ENCODE measurements at regions not wholly inside any gene's neighbourhood (a gene's known extent, or its start where the extent isn't known, plus 50 kb on each side); places are given as distances from the start of the nearest gene placed in this dataset.

DNA sequence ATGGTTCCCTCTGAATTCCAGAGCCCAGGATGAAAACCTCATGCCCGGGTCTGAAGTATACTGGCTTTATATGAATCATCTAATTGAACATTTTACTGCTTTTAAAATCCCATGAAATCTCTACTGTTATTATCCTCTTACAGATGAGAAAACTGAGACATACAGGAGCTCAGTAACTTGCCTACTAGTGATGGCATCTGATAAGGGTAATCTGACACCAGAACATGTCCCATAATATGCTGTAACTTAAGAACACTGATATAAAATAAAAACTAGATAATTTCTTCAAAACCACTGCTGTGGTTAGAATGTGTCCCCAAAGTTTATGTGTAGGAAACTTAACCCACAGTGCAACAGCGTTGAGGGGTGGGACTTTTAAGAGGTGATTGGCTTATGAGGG, 219.6 kb upstream of the TMTC1 start:
- H3K9me3 ChIP-seq (ENCODE audit: control insufficient read depth in 2 of 2, low read length in 2 of 2), result no peaks in the 10 kb centered on the region
- H3K9ac ChIP-seq (ENCODE audit: low read depth in 1 of 2, low read length in 2 of 2), result no peak overlapping the region
- no peak overlapping the region for H3K27ac ChIP-seq (ENCODE audit: low read depth in 2 of 2, low read length in 2 of 2)

DNA sequence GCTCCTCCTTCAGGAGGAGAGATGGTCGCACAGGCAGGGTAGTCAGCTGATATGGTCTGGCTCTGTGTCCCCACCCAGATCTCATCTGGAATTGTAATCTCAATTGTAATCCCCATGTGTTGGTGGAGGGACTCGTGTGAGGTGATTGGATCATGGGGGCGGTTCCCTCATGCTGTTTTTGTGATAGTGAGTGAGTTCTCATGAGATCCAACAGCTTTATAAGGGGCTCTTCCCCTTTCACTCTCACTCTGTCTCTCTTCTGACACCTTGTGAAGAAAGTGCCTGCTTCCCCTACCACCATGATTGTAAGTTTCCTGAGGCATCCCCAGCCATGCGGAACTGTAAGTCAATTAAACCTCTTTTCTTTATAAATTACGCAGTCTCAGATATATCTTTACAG, 218.9 kb upstream of the TMTC1 start:
- H3K27me3 ChIP-seq (ENCODE audit: control insufficient read depth in 2 of 2, insufficient read depth in 2 of 2, low read length in 2 of 2), result no peaks in the 10 kb centered on the region
- H3K9me3 ChIP-seq (ENCODE audit: control insufficient read depth in 2 of 2, low read length in 2 of 2), result no peaks in the 10 kb centered on the region
- no peak overlapping the region for H3K4me3 ChIP-seq (ENCODE audit: low read length in 2 of 2)
- H3K9ac ChIP-seq (ENCODE audit: low read depth in 1 of 2, low read length in 2 of 2), result no peak overlapping the region
- H3K27ac ChIP-seq (ENCODE audit: low read depth in 2 of 2, low read length in 2 of 2), result no peak overlapping the region
- H3K4me1 ChIP-seq (ENCODE audit: control insufficient read depth in 2 of 2, insufficient read depth in 2 of 2, low read length in 2 of 2), result no peaks in the 10 kb centered on the region
- no peaks in the 10 kb centered on the region for H3K36me3 ChIP-seq (ENCODE audit: control insufficient read depth in 2 of 2, insufficient read depth in 2 of 2, low read length in 2 of 2)

More for the DNA sequence above, 219.6 kb upstream of the TMTC1 start:
- no peaks in the 10 kb centered on the region for H3K27me3 ChIP-seq (ENCODE audit: control insufficient read depth in 2 of 2, insufficient read depth in 2 of 2, low read length in 2 of 2)
- no peaks in the 10 kb centered on the region for H3K36me3 ChIP-seq (ENCODE audit: control insufficient read depth in 2 of 2, insufficient read depth in 2 of 2, low read length in 2 of 2)
- H3K4me3 ChIP-seq (ENCODE audit: low read length in 2 of 2), result no peak overlapping the region
- no peaks in the 10 kb centered on the region for H3K4me1 ChIP-seq (ENCODE audit: control insufficient read depth in 2 of 2, insufficient read depth in 2 of 2, low read length in 2 of 2)

GRCh38 chr12:30000401-30000800, 216.7 kb upstream of the TMTC1 start:
- Histone ChIP-seq H3K4me1 (ENCODE audit: control insufficient read depth in 2 of 2, insufficient read depth in 2 of 2, low read length in 2 of 2) (no peaks in the 10 kb centered on the region), H3K36me3 (ENCODE audit: control insufficient read depth in 2 of 2, insufficient read depth in 2 of 2, low read length in 2 of 2) (no peaks in the 10 kb centered on the region), H3K9ac (ENCODE audit: low read depth in 1 of 2, low read length in 2 of 2) (no peak overlapping the region), H3K27me3 (ENCODE audit: control insufficient read depth in 2 of 2, insufficient read depth in 2 of 2, low read length in 2 of 2) (no peaks in the 10 kb centered on the region), H3K27ac (ENCODE audit: low read depth in 2 of 2, low read length in 2 of 2) (no peak overlapping the region), H3K4me3 (ENCODE audit: low read length in 2 of 2) (no peak overlapping the region), H3K9me3 (ENCODE audit: control insufficient read depth in 2 of 2, low read length in 2 of 2) (no peaks in the 10 kb centered on the region)

- no peak overlapping the region for H3K9ac ChIP-seq (ENCODE audit: low read depth in 1 of 2, low read length in 2 of 2)
- no peak overlapping the region for H3K4me3 ChIP-seq (ENCODE audit: low read length in 2 of 2)
- no peaks in the 10 kb centered on the region for H3K27me3 ChIP-seq (ENCODE audit: control insufficient read depth in 2 of 2, insufficient read depth in 2 of 2, low read length in 2 of 2)
- H3K27ac ChIP-seq (ENCODE audit: low read depth in 2 of 2, low read length in 2 of 2), result no peak overlapping the region
- H3K4me1 ChIP-seq (ENCODE audit: control insufficient read depth in 2 of 2, insufficient read depth in 2 of 2, low read length in 2 of 2), result no peaks in the 10 kb centered on the region
- H3K36me3 ChIP-seq (ENCODE audit: control insufficient read depth in 2 of 2, insufficient read depth in 2 of 2, low read length in 2 of 2), result no peaks in the 10 kb centered on the region
- no peaks in the 10 kb centered on the region for H3K9me3 ChIP-seq (ENCODE audit: control insufficient read depth in 2 of 2, low read length in 2 of 2)
Measured at GRCh38 chr12:29996993-29997392, 213.3 kb upstream of the TMTC1 start.

GRCh38 chr12:29992366-29992765, 208.6 kb upstream of the TMTC1 start:
- H3K9me3 ChIP-seq (ENCODE audit: control insufficient read depth in 2 of 2, low read length in 2 of 2), result no peaks in the 10 kb centered on the region
- no peak overlapping the region for H3K9ac ChIP-seq (ENCODE audit: low read depth in 1 of 2, low read length in 2 of 2)
- no peaks in the 10 kb centered on the region for H3K4me1 ChIP-seq (ENCODE audit: control insufficient read depth in 2 of 2, insufficient read depth in 2 of 2, low read length in 2 of 2)
- no peaks in the 10 kb centered on the region for H3K36me3 ChIP-seq (ENCODE audit: control insufficient read depth in 2 of 2, insufficient read depth in 2 of 2, low read length in 2 of 2)
- no peak overlapping the region for H3K27ac ChIP-seq (ENCODE audit: low read depth in 2 of 2, low read length in 2 of 2)
- H3K27me3 ChIP-seq (ENCODE audit: control insufficient read depth in 2 of 2, insufficient read depth in 2 of 2, low read length in 2 of 2), result no peaks in the 10 kb centered on the region
- H3K4me3 ChIP-seq (ENCODE audit: low read length in 2 of 2), result no peak overlapping the region

DNA sequence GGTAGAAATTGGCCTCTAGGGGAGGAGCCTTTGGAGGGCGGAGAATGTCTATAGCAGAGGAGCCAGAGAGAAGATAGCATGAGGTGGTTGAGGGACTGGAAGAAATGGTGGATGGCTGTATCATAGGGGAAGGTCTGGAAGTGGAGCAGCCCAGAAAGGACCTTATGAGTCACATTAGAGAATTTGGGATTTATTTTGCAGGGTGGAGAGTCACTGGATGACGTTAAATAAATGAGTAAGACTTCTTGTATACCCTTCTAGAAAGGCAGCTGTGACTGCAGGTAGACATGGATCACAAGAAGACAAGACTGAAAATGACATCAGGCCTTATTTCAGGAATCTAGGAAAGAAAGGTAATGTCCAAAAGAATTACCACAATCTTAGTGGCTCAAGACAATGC, 208.2 kb upstream of the TMTC1 start:
- Histone ChIP-seq H3K27ac (ENCODE audit: low read depth in 2 of 2, low read length in 2 of 2) (no peak overlapping the region), H3K9ac (ENCODE audit: low read depth in 1 of 2, low read length in 2 of 2) (no peak overlapping the region), H3K4me1 (ENCODE audit: control insufficient read depth in 2 of 2, insufficient read depth in 2 of 2, low read length in 2 of 2) (no peaks in the 10 kb centered on the region), H3K27me3 (ENCODE audit: control insufficient read depth in 2 of 2, insufficient read depth in 2 of 2, low read length in 2 of 2) (no peaks in the 10 kb centered on the region), H3K4me3 (ENCODE audit: low read length in 2 of 2) (no peak overlapping the region), H3K36me3 (ENCODE audit: control insufficient read depth in 2 of 2, insufficient read depth in 2 of 2, low read length in 2 of 2) (no peaks in the 10 kb centered on the region), H3K9me3 (ENCODE audit: control insufficient read depth in 2 of 2, low read length in 2 of 2) (no peaks in the 10 kb centered on the region)

DNA sequence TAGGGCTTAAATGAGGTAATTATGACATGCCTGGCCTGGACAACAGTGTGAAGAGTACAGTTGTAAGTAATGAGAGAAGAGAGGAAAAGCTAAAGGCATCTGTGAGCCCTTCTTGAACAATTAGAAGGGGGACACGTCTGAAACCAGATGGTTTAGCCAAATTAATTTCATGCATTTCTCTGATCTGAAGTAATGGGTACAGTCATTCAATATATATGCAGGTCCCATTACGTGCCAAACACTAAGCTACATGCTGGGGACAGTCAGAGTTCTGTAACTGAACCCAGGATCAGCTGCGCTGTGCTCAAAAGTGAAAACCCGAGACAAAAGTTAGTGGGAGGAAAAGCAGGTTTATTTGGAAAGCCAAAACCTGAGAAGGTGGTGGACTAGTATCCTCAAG, 207.2 kb upstream of the TMTC1 start:
- Histone ChIP-seq H3K27me3 (ENCODE audit: control insufficient read depth in 2 of 2, insufficient read depth in 2 of 2, low read length in 2 of 2) (no peaks in the 10 kb centered on the region), H3K36me3 (ENCODE audit: control insufficient read depth in 2 of 2, insufficient read depth in 2 of 2, low read length in 2 of 2) (no peaks in the 10 kb centered on the region), H3K4me1 (ENCODE audit: control insufficient read depth in 2 of 2, insufficient read depth in 2 of 2, low read length in 2 of 2) (no peaks in the 10 kb centered on the region), H3K27ac (ENCODE audit: low read depth in 2 of 2, low read length in 2 of 2) (no peak overlapping the region), H3K9me3 (ENCODE audit: control insufficient read depth in 2 of 2, low read length in 2 of 2) (no peaks in the 10 kb centered on the region), H3K4me3 (ENCODE audit: low read length in 2 of 2) (no peak overlapping the region), H3K9ac (ENCODE audit: low read depth in 1 of 2, low read length in 2 of 2) (no peak overlapping the region)

- Histone ChIP-seq H3K27me3 (ENCODE audit: control insufficient read depth in 2 of 2, insufficient read depth in 2 of 2, low read length in 2 of 2) (no peaks in the 10 kb centered on the region), H3K4me1 (ENCODE audit: control insufficient read depth in 2 of 2, insufficient read depth in 2 of 2, low read length in 2 of 2) (no peaks in the 10 kb centered on the region), H3K9ac (ENCODE audit: low read depth in 1 of 2, low read length in 2 of 2) (no peak overlapping the region), H3K4me3 (ENCODE audit: low read length in 2 of 2) (no peak overlapping the region), H3K9me3 (ENCODE audit: control insufficient read depth in 2 of 2, low read length in 2 of 2) (no peaks in the 10 kb centered on the region), H3K27ac (ENCODE audit: low read depth in 2 of 2, low read length in 2 of 2) (no peak overlapping the region), H3K36me3 (ENCODE audit: control insufficient read depth in 2 of 2, insufficient read depth in 2 of 2, low read length in 2 of 2) (no peaks in the 10 kb centered on the region)
Measured at GRCh38 chr12:29983851-29984250, 200.1 kb upstream of the TMTC1 start.

DNA sequence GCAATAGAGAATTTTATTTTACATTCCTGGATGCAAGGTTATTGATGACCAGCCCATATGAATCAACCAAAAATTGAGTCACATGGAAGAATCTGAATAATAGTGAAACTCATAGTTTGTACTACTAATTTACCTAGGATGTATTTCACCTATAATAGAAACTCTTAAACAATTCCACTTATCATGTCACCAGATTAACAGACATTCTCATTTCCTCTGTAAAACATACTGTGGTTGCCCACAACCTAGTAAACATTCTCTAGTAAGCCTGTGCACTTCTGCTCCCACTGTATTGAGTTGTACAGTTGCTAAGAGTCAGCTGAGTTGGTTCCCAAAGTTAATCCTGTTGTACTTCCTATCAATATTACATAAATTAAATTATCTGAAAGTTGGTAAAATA, 196.6 kb upstream of the TMTC1 start:
- Histone ChIP-seq H3K36me3 (ENCODE audit: control insufficient read depth in 2 of 2, insufficient read depth in 2 of 2, low read length in 2 of 2) (no peaks in the 10 kb centered on the region), H3K27ac (ENCODE audit: low read depth in 2 of 2, low read length in 2 of 2) (no peak overlapping the region), H3K9ac (ENCODE audit: low read depth in 1 of 2, low read length in 2 of 2) (no peak overlapping the region), H3K27me3 (ENCODE audit: control insufficient read depth in 2 of 2, insufficient read depth in 2 of 2, low read length in 2 of 2) (no peaks in the 10 kb centered on the region), H3K4me3 (ENCODE audit: low read length in 2 of 2) (no peak overlapping the region), H3K4me1 (ENCODE audit: control insufficient read depth in 2 of 2, insufficient read depth in 2 of 2, low read length in 2 of 2) (no peaks in the 10 kb centered on the region), H3K9me3 (ENCODE audit: control insufficient read depth in 2 of 2, low read length in 2 of 2) (no peaks in the 10 kb centered on the region)

- no peak overlapping the region for H3K4me3 ChIP-seq (ENCODE audit: low read length in 2 of 2)
- no peaks in the 10 kb centered on the region for H3K9me3 ChIP-seq (ENCODE audit: control insufficient read depth in 2 of 2, low read length in 2 of 2)
- no peak overlapping the region for H3K27ac ChIP-seq (ENCODE audit: low read depth in 2 of 2, low read length in 2 of 2)
- H3K27me3 ChIP-seq (ENCODE audit: control insufficient read depth in 2 of 2, insufficient read depth in 2 of 2, low read length in 2 of 2), result no peaks in the 10 kb centered on the region
- no peaks in the 10 kb centered on the region for H3K4me1 ChIP-seq (ENCODE audit: control insufficient read depth in 2 of 2, insufficient read depth in 2 of 2, low read length in 2 of 2)
- no peak overlapping the region for H3K9ac ChIP-seq (ENCODE audit: low read depth in 1 of 2, low read length in 2 of 2)
- H3K36me3 ChIP-seq (ENCODE audit: control insufficient read depth in 2 of 2, insufficient read depth in 2 of 2, low read length in 2 of 2), result no peaks in the 10 kb centered on the region
Measured at GRCh38 chr12:29971446-29971845, 187.7 kb upstream of the TMTC1 start.

GRCh38 chr12:29970501-29970900, 186.8 kb upstream of the TMTC1 start:
- H3K27ac ChIP-seq (ENCODE audit: low read depth in 2 of 2, low read length in 2 of 2), result no peak overlapping the region
- H3K9me3 ChIP-seq (ENCODE audit: control insufficient read depth in 2 of 2, low read length in 2 of 2), result no peaks in the 10 kb centered on the region
- no peak overlapping the region for H3K9ac ChIP-seq (ENCODE audit: low read depth in 1 of 2, low read length in 2 of 2)
- no peaks in the 10 kb centered on the region for H3K4me1 ChIP-seq (ENCODE audit: control insufficient read depth in 2 of 2, insufficient read depth in 2 of 2, low read length in 2 of 2)
- H3K27me3 ChIP-seq (ENCODE audit: control insufficient read depth in 2 of 2, insufficient read depth in 2 of 2, low read length in 2 of 2), result no peaks in the 10 kb centered on the region
- no peaks in the 10 kb centered on the region for H3K36me3 ChIP-seq (ENCODE audit: control insufficient read depth in 2 of 2, insufficient read depth in 2 of 2, low read length in 2 of 2)
- no peak overlapping the region for H3K4me3 ChIP-seq (ENCODE audit: low read length in 2 of 2)

Measured in mucosa of rectum (tissue), 2 donors.